H9 (cell line): ENCODE measurements at regions not wholly inside any gene's neighbourhood (a gene's known extent, or its start where the extent isn't known, plus 50 kb on each side); places are given as distances from the start of the nearest gene placed in this dataset.
"Not testable (repeated sequence)": the region's sequence is repeated elsewhere in the genome, so short reads cannot be mapped to it uniquely, and the experiment has no call there.

ENCODE experiments used
- DNase-seq: peaks from one replicate; pipeline ENCODE4 v3.0.0-alpha.2; 2017
- H2AFZ ChIP-seq: one replicate; pipeline ENCODE4 v1.6.1; 2013; ENCODE audit warnings: mild to moderate bottlenecking, low read length, control low read depth, moderate library complexity
- H2AK5ac ChIP-seq: 2 replicates; pipeline ENCODE4 v1.6.1; 2013; ENCODE audit warnings: low read length, control low read depth, mixed read lengths; ENCODE audit not compliant: insufficient read length
- H2BK120ac ChIP-seq: one replicate; pipeline ENCODE4 v1.6.1; 2013; ENCODE audit warnings: low read depth, mild to moderate bottlenecking, low read length, control low read depth, inconsistent platforms; ENCODE audit not compliant: poor library complexity, severe bottlenecking
- H2BK12ac ChIP-seq: 2 replicates; pipeline ENCODE4 v1.6.1; 2013; ENCODE audit warnings: low read length, control low read depth, mixed read lengths, low read depth; ENCODE audit not compliant: insufficient read length
- H2BK15ac ChIP-seq: 2 replicates; pipeline ENCODE4 v1.6.1; 2013; ENCODE audit warnings: low read depth, low read length, control low read depth
- H2BK20ac ChIP-seq: one replicate; pipeline ENCODE4 v1.6.1; 2013; ENCODE audit warnings: low read depth, mild to moderate bottlenecking, low read length, control low read depth, inconsistent platforms; ENCODE audit not compliant: poor library complexity, severe bottlenecking
- H2BK5ac ChIP-seq: 2 replicates; pipeline ENCODE4 v1.6.1; 2013; ENCODE audit warnings: low read length, control low read depth, mixed read lengths; ENCODE audit not compliant: insufficient read length
- H3K14ac ChIP-seq: 2 replicates; pipeline ENCODE4 v1.6.1; 2013; ENCODE audit warnings: low read length, control low read depth; ENCODE audit not compliant: insufficient read depth
- H3K18ac ChIP-seq: 2 replicates; pipeline ENCODE4 v1.6.1; 2013; ENCODE audit warnings: low read depth, mild to moderate bottlenecking, mixed read lengths, low read length, control low read depth; ENCODE audit not compliant: insufficient read length
- H3K23ac ChIP-seq: 2 replicates; pipeline ENCODE4 v1.6.1; 2013; ENCODE audit warnings: low read length, control low read depth, mixed read lengths, low read depth; ENCODE audit not compliant: insufficient read length
- H3K23me2 ChIP-seq: 2 replicates; pipeline ENCODE4 v1.6.1; 2013; ENCODE audit warnings: low read depth, mild to moderate bottlenecking, mixed read lengths, low read length, control low read depth; ENCODE audit not compliant: insufficient read length, poor library complexity, severe bottlenecking
- H3K27ac ChIP-seq: 2 replicates; pipeline ENCODE4 v1.5.1; 2013; ENCODE audit warnings: low read length, control low read depth, mixed read lengths, low read depth; ENCODE audit not compliant: insufficient read length
- H3K27me3 ChIP-seq: 2 replicates; pipeline ENCODE4 v1.6.1; 2013; ENCODE audit warnings: low read length, control low read depth, inconsistent platforms; ENCODE audit not compliant: insufficient read depth
- H3K4ac ChIP-seq: 2 replicates; pipeline ENCODE4 v1.6.1; 2013; ENCODE audit warnings: low read depth, mild to moderate bottlenecking, control low read depth, inconsistent platforms, low read length, moderate library complexity
- H3K4me1 ChIP-seq: 2 replicates; pipeline ENCODE4 v1.6.1; 2013; ENCODE audit warnings: low read length, control low read depth, inconsistent platforms; ENCODE audit not compliant: insufficient read depth
- H3K4me2 ChIP-seq: 2 replicates; pipeline ENCODE4 v1.6.1; 2013; ENCODE audit warnings: low read length, control low read depth, mixed read lengths; ENCODE audit not compliant: insufficient read length, insufficient read depth
- H3K56ac ChIP-seq: 2 replicates; pipeline ENCODE4 v1.6.1; 2013; ENCODE audit warnings: low read depth, mild to moderate bottlenecking, mixed read lengths, low read length, control low read depth; ENCODE audit not compliant: insufficient read length
- H3K79me1 ChIP-seq: 2 replicates; pipeline ENCODE4 v1.6.1; 2013; ENCODE audit warnings: low read depth, mild to moderate bottlenecking, moderate library complexity, low read length, control low read depth, inconsistent platforms; ENCODE audit not compliant: insufficient read depth, poor library complexity, severe bottlenecking
- H3K79me2 ChIP-seq: 2 replicates; pipeline ENCODE4 v1.6.1; 2013; ENCODE audit warnings: low read length, control low read depth, inconsistent platforms; ENCODE audit not compliant: insufficient read depth
- H3K9ac ChIP-seq: 2 replicates; pipeline ENCODE4 v1.6.1; 2013; ENCODE audit warnings: low read length, control low read depth, mixed read lengths; ENCODE audit not compliant: insufficient read length; ENCODE audit errors: extremely low read depth
- H3K9me3 ChIP-seq: one replicate; pipeline ENCODE4 v1.6.1; 2013; ENCODE audit warnings: low read depth, low read length, inconsistent platforms; ENCODE audit not compliant: control insufficient read depth
- H3T11ph ChIP-seq: one replicate; pipeline ENCODE4 v1.6.1; 2013; ENCODE audit warnings: mild to moderate bottlenecking, low read length, control low read depth, inconsistent platforms
- H4K20me1 ChIP-seq: one replicate; pipeline ENCODE4 v1.6.1; 2013; ENCODE audit not compliant: control insufficient read depth, insufficient read length, insufficient read depth
- H4K5ac ChIP-seq: 2 replicates; pipeline ENCODE4 v1.6.1; 2013; ENCODE audit warnings: low read depth, mild to moderate bottlenecking, mixed read lengths, low read length, control low read depth; ENCODE audit not compliant: insufficient read length
- H4K8ac ChIP-seq: replicated peaks from 2 replicates; pipeline ENCODE4 v1.6.1; 2013; ENCODE audit warnings: low read length, control low read depth, mixed read lengths, low read depth; ENCODE audit not compliant: insufficient read length
- H4K91ac ChIP-seq: 2 replicates; pipeline ENCODE4 v1.6.1; 2013; ENCODE audit warnings: low read depth, mild to moderate bottlenecking, moderate library complexity, mixed read lengths, low read length, control low read depth; ENCODE audit not compliant: insufficient read length
- H3K27ac Mint-ChIP-seq, 3 experiments: 2 replicates in 2 of 3; 3 replicates in 1 of 3; pipeline ENCODE4 v1.8.0; 2020 to 2021; ENCODE audit warnings: mixed read lengths in 3 of 3, mild to moderate bottlenecking in 1 of 3, moderate library complexity in 1 of 3
- H3K27me3 Mint-ChIP-seq: 2 replicates; pipeline ENCODE4 v1.8.0; 2021; ENCODE audit warnings: low read depth, mild to moderate bottlenecking, moderate library complexity, mixed read lengths
- H3K36me3 Mint-ChIP-seq, 3 experiments: 2 replicates in 2 of 3; 3 replicates in 1 of 3; pipeline ENCODE4 v1.8.0; 2020 to 2021; ENCODE audit warnings: low read depth in 3 of 3, mixed read lengths in 3 of 3; ENCODE audit not compliant: insufficient read depth in 1 of 3
- H3K4me1 Mint-ChIP-seq, 2 experiments: 2 replicates each; pipeline ENCODE4 v1.8.0; 2020; ENCODE audit warnings: mixed read lengths in 2 of 2
- H3K4me3 Mint-ChIP-seq, 2 experiments: 2 replicates in 1 of 2; 3 replicates in 1 of 2; pipeline ENCODE4 v1.8.0; 2020 to 2021; ENCODE audit warnings: mild to moderate bottlenecking in 2 of 2, mixed read lengths in 2 of 2, moderate library complexity in 1 of 2
- H3K9me3 Mint-ChIP-seq, 2 experiments: 2 replicates in 1 of 2; 3 replicates in 1 of 2; pipeline ENCODE4 v1.8.0; 2020; ENCODE audit warnings: mild to moderate bottlenecking in 2 of 2, mixed read lengths in 2 of 2, moderate library complexity in 1 of 2
- WGBS: extraction: QIAGEN DNeasy Blood & Tissue Kit; methylation state at CpG from one replicate; pipeline ENCODE4 v1.1.7; 2013; ENCODE audit warnings: missing lambda C conversion rate, low lambda C conversion rate, mixed read lengths; ENCODE audit not compliant: insufficient read length; ENCODE audit errors: extremely low coverage; 5-methylcytosine and 5-hydroxymethylcytosine counted together

- H3K4me2 ChIP-seq, H3T11ph ChIP-seq, H3K4me3 Mint-ChIP-seq, H3K36me3 Mint-ChIP-seq, H2BK120ac ChIP-seq, H3K79me2 ChIP-seq, H3K79me1 ChIP-seq, DNase-seq, H3K23ac ChIP-seq, H3K27me3 Mint-ChIP-seq, H3K14ac ChIP-seq, H3K27ac Mint-ChIP-seq, H3K9me3 ChIP-seq, H3K4ac ChIP-seq, H4K91ac ChIP-seq, H2BK12ac ChIP-seq, H4K5ac ChIP-seq, H4K20me1 ChIP-seq, H3K27me3 ChIP-seq, H3K56ac ChIP-seq, H3K27ac ChIP-seq, H4K8ac ChIP-seq, H2BK15ac ChIP-seq, H3K23me2 ChIP-seq, H2AFZ ChIP-seq, H3K4me1 Mint-ChIP-seq, H2BK20ac ChIP-seq, H3K9ac ChIP-seq, H2BK5ac ChIP-seq, H2AK5ac ChIP-seq, H3K18ac ChIP-seq, H3K4me1 ChIP-seq: not testable (repeated sequence)
- peaks cover 10 to 12% of the 10 kb centered on the region in 2 experiments for H3K9me3 Mint-ChIP-seq
- no CpG with 5 or more reads among the region's 3 CpGs for WGBS
These were observed 556.8 kb upstream of the POTED start for GRCh38 chr21:13052816-13053215.
